ENCODE measurements at regions not wholly inside any gene's neighbourhood (a gene's known extent, or its start where the extent isn't known, plus 50 kb on each side); places are given as distances from the start of the nearest gene placed in this dataset.
"Not testable (repeated sequence)": the region's sequence is repeated elsewhere in the genome, so short reads cannot be mapped to it uniquely, and the experiment has no call there.

- DNase-seq: no peak
Observed at GRCh38 chr20:4332121-4332860, 83.2 kb upstream of the ADRA1D start.

GRCh38 chr20:4330011-4330410, 80.9 kb upstream of the ADRA1D start:
- DNase-seq: no peak

DNA sequence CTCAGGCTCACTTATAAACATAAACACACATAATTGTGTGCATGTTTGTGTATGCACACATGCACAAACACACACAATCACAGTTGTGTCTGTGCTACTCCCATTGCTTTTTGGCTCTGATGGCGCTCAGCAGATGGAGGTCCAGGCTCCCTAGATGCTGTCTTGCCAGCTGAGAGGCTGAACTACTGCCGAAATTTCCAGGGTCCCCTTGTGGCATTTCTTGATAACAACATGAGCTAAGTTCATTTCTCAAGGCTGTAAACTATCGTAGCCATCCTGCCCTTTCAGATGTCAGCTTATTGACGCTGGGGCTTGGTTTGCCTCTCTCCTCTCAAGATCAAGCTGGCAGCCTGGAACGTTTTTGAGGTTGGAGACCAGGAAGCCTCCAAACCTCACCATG, 80.1 kb upstream of the ADRA1D start:
- no peak for DNase-seq

DNA sequence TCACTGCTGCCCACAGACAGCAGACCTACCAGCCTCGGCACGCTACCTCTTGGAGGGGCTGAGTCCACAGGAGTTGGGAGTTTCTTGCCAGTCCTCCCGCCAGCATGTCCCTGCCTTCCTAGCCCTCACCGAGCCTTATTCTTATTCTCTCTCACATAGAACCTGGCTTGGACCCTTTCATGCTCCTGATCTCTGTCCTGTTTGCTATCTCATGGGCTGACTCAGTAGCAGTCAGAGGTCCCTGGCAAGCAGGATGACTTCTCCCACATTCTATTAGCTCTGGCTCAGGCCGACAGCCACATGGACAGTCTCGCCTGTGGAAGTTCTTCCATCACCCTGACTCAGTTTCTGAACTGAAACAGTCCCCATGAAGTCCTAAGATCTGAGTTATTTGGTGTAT, 79.5 kb upstream of the ADRA1D start:
- DNase-seq: no peak

DNA sequence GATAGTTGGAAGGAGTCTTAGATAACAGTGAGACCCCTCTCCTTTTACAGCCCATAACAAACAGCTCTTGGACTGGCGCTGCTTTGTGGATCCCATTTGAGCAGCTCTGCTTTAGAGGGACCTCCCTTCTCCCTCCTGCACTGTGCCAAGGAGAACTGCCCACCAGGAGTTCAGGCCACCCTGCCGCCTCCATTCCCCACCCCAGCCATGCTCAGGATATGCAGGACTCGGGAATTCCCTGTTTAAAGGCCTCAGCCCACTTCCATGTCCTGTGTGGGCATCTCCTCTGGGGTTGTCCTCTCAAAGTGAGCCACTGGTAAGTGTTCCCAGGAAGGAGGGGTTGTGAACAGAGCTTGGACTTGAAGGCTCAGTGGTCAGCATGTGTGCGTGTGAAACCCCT, 78.9 kb upstream of the ADRA1D start:
- no peak for DNase-seq

DNA sequence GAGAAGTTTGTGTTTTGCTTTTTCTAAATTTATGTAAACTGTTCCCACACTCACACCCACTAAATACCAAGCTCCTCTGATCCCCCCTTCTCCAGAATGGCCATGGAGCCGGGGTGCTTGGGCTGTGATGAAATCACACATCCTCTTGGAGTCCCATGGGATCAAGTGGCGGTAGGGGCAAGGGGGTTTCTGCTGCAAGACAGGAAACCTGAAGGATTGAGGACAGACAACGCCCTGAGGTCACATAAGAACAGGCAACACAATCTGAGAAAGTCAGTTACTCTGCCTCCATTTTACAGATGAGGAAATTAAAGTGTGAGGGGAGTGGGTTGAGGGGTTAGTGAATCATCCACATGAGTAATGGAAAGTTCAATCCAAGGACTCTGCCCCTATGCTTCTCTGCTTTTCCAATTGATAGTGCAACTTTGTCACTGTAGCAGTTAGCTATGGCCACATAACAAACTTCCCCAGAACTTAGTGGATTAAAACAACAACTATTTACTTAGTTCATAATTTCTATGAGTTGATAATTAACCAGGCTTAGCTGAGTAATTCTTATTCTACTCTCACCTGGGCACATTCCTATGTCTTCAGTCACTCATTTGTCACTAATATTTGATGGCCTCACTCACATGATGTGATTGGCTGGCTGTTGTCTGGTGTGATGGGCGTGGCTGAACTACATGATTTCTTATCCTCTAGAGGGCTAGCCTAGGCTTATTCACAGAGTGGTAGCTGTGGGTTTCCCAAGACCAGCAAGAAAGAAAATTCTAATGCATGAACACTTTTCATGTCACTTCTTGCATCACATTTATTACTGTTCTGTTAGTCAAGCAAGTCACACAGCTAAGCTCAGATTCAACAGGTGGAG, 77.3 kb upstream of the ADRA1D start:
- DNase-seq: no peak

DNA sequence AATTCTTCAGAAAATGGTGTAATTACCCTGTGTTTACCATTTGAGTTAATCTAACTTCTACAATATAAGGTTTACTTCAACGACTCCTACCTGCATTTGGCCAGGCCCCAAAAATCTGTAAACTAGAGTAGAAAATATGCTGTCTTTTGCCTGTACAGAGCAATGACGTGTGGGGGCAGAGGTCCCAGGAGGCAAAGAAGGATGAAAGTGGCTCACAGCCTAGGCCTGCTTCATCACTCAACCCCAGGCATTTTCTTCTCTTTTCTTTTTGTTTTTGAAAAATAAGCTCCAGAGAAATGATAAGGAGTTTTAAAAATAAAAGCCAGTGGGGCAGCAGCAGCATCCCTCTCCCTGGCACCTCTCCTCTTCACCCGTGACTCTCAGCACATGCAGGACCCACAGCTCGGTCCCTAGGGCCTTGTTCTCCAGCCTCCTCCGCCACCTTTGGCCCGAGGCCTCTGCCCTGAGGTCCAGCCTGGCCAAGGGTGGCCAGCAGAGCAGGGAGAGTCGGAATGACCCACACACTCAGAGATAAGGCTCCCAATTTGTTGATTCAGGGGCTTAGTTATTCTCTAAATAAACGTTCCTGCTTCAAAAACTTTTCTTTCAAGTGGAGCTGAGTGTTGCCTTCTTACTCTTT, 76.6 kb upstream of the ADRA1D start:
- DNase-seq: no peak

GRCh38 chr20:4324611-4325243, 75.6 kb upstream of the ADRA1D start:
- no peak for DNase-seq

GRCh38 chr20:4322499-4322898, 73.4 kb upstream of the ADRA1D start:
- DNase-seq: no peak

DNA sequence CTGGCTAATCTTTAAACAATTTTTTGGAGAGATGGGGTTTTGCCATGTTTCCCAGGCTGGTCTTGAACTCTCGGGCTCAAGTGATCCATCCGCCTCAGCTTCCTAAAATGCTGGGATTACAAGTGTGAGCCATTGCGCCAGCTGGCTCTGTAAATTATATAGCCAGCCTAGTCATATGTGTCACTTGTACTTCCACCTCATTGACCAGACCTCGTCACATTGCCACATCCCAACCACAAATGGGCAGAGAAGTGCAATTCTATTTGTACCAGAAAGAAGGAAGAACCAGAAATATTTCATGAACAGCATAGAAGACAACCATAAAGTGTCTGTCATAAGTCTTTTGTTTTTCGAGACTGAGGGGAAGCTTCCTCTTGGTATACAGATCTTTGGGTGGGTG, 71.2 kb upstream of the ADRA1D start:
- no peak for DNase-seq

GRCh38 chr20:4318891-4319290, 69.8 kb upstream of the ADRA1D start:
- DNase-seq: no peak

GRCh38 chr20:4310616-4311015, 61.5 kb upstream of the ADRA1D start:
- DNase-seq: not testable (repeated sequence)

- DNase-seq: no peak
Observed at GRCh38 chr20:4306206-4306605, 57.1 kb upstream of the ADRA1D start.

GRCh38 chr20:4305091-4305490, 56.0 kb upstream of the ADRA1D start:
- no peak for DNase-seq

DNA sequence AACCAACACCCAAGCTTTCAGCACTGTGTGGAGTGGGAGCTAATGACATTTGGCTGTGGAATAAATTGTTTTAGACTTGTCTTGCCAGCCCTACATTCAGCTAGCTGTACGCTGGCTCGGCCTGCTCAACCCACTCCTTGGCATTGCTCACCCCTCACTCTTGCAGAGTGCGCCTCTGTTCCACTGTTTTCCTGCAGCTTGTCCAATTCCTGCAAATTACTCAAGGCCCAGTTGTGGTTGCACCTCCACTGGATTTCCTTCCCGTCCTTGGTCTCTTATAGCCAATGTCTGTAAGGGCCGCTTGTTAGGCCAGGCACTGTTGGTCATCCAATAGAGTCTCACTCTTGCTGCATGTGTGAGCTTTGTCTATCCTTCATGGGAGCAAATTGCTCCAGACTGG, 55.5 kb upstream of the ADRA1D start:
- no peak for DNase-seq

DNA sequence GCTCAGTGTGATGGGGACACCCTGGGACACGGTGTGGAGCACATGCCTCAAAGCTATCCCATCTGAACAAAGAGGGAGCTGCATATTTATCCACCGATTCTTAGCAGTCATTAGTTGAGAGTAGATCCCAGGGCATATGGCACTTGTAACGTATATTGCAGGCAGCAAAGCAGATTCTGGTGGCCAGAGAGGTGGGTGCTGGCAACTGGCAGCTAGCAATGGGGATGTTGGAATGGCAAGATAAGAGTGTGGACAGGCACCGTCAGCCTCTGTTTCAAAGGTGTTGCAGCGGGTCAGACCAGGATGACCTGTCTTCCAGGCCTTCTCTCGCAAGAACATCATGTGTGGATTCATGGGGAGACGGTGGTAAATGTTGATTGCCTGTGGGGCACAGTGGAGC, 54.0 kb upstream of the ADRA1D start:
- DNase-seq: no peak

DNA sequence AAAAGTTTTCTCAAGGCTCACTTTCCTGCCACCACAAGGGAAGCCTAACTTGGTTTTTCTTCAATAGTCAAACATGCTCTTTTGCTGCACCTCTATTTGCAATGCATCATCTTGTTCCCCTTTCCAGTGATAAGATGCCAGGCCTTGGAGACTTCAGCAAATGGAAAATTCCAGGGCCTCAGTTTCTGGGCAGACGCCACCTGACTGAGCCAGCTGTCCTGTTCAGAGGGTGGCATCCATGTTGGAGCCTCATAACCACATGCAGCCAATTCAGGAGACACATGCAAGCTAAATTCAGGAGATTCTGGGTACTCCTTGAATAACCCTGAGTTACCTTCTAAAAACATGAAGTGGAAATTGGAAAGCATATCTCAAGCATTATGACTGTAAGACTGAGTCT, 51.8 kb upstream of the ADRA1D start:
- no peak for DNase-seq

DNA sequence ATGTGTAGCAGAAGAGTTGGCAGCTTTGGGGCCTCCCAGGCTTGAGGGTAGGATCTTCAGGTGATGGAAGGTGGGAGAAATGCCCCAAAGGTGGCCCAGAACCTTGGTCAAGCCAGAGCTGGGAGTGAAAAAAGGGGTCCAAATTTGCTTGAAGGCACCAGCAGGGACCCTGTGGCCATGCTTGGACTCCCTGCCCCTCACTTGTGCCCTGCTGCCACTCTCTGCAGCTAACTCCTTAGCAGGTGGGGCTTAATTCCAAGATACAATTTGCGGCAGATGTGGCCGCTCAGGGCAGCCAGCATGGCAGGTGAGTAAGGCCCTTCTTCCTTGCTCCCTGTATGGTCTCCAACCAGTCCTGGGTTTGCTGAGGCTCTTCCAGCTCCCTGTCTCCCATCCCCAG, 51.3 kb upstream of the ADRA1D start:
- DNase-seq: no peak

GRCh38 chr20:4299773-4300172, 50.7 kb upstream of the ADRA1D start:
- no peak for DNase-seq

GRCh38 chr20:4299216-4299615, 50.1 kb upstream of the ADRA1D start:
- DNase-seq: no peak

Data from NCI-H1930 (cell line).